ENCODE measurements at regions not wholly inside any gene's neighbourhood (a gene's known extent, or its start where the extent isn't known, plus 50 kb on each side); places are given as distances from the start of the nearest gene placed in this dataset.

DNA sequence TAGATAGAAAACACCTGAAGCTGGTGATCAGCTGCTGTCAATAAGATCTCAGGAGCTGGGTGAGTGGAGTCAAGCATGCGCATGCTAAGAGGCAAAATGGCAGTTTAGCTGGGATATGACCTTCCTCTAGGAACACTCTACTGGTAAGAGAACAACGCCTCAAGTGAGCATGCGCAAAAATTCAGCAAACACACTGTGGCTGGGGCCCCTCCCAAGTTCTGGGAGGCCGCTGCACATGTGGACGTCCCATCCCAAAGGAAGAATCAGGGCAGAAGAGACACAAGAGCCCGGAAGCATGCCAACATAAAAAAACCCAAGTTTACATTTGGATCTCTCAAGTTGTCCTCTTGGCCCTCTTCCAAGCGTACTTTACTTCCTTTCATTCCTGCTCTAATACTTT lies 126.3 kb upstream of the F3 start:
- TF ChIP-seq EZH2 (IDR thresholded peaks at IDR 0.05; ENCODE audit: low read length): no peak
- TF ChIP-seq, protein P1, sequence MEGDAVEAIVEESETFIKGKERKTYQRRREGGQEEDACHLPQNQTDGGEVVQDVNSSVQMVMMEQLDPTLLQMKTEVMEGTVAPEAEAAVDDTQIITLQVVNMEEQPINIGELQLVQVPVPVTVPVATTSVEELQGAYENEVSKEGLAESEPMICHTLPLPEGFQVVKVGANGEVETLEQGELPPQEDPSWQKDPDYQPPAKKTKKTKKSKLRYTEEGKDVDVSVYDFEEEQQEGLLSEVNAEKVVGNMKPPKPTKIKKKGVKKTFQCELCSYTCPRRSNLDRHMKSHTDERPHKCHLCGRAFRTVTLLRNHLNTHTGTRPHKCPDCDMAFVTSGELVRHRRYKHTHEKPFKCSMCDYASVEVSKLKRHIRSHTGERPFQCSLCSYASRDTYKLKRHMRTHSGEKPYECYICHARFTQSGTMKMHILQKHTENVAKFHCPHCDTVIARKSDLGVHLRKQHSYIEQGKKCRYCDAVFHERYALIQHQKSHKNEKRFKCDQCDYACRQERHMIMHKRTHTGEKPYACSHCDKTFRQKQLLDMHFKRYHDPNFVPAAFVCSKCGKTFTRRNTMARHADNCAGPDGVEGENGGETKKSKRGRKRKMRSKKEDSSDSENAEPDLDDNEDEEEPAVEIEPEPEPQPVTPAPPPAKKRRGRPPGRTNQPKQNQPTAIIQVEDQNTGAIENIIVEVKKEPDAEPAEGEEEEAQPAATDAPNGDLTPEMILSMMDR (optimal IDR thresholded peaks at IDR 0.05 in 1 of 3, IDR thresholded peaks at IDR 0.05 in 1 of 3, conservative IDR thresholded peaks at IDR 0.05 in 1 of 3; ENCODE audit: extremely low read depth in 1 of 3, insufficient read depth in 2 of 3, low read length in 3 of 3): no peak
